NCI-H2196 (cell line): ENCODE measurements at regions not wholly inside any gene's neighbourhood (a gene's known extent, or its start where the extent isn't known, plus 50 kb on each side); places are given as distances from the start of the nearest gene placed in this dataset.

ENCODE experiments used
- DNase-seq: peaks from one replicate; lab custom pipeline; 2025; ENCODE audit not compliant: unreplicated experiment; lab: John Stamatoyannopoulos, UW

GRCh38 chr9:17967731-17968130 lies 388.9 kb downstream of the SH3GL2 start:
- no peak for DNase-seq

- DNase-seq: no peak
Measured at GRCh38 chr9:17969232-17969631, 390.4 kb downstream of the SH3GL2 start.

GRCh38 chr9:17970277-17970676 lies 391.4 kb downstream of the SH3GL2 start:
- DNase-seq: no peak

- no peak for DNase-seq
Measured at GRCh38 chr9:17978773-17979172, 399.9 kb downstream of the SH3GL2 start.

- DNase-seq: no peak
Measured at GRCh38 chr9:17986595-17986994, 407.7 kb downstream of the SH3GL2 start.

GRCh38 chr9:17987189-17987588 lies 408.3 kb downstream of the SH3GL2 start:
- DNase-seq: no peak

- DNase-seq: no peak
Measured at GRCh38 chr9:17988489-17988888, 409.6 kb downstream of the SH3GL2 start.

GRCh38 chr9:17990602-17991001 lies 411.7 kb downstream of the SH3GL2 start:
- DNase-seq: no peak

GRCh38 chr9:17993024-17993423 lies 414.2 kb downstream of the SH3GL2 start:
- DNase-seq: no peak

- DNase-seq: no peak
Measured at GRCh38 chr9:17994695-17995425, 416.0 kb downstream of the SH3GL2 start.

GRCh38 chr9:17996728-17997127 lies 417.9 kb downstream of the SH3GL2 start:
- no peak for DNase-seq

GRCh38 chr9:18002718-18003438 lies 424.0 kb downstream of the SH3GL2 start:
- DNase-seq: no peak

- DNase-seq: no peak
Measured at GRCh38 chr9:18006591-18006990, 427.7 kb downstream of the SH3GL2 start.

- no peak for DNase-seq
Measured at GRCh38 chr9:18007621-18008020, 428.8 kb downstream of the SH3GL2 start.

- no peak for DNase-seq
Measured at GRCh38 chr9:18009902-18010301, 431.0 kb downstream of the SH3GL2 start.

GRCh38 chr9:18010492-18010891 lies 431.6 kb downstream of the SH3GL2 start:
- DNase-seq: no peak

- no peak for DNase-seq
Measured at GRCh38 chr9:18012170-18012569, 433.3 kb downstream of the SH3GL2 start.

GRCh38 chr9:18014556-18014955 lies 435.7 kb downstream of the SH3GL2 start:
- DNase-seq: no peak

GRCh38 chr9:18015116-18015515 lies 436.2 kb downstream of the SH3GL2 start:
- DNase-seq: no peak

GRCh38 chr9:18017136-18017535 lies 438.3 kb downstream of the SH3GL2 start:
- no peak for DNase-seq

- no peak for DNase-seq
Measured at GRCh38 chr9:18018221-18018620, 439.4 kb downstream of the SH3GL2 start.

- no peak for DNase-seq
Measured at GRCh38 chr9:18018661-18019060, 439.8 kb downstream of the SH3GL2 start.
